Astrocyte of the cerebellum (primary cell): ENCODE measurements at regions not wholly inside any gene's neighbourhood (a gene's known extent, or its start where the extent isn't known, plus 50 kb on each side); places are given as distances from the start of the nearest gene placed in this dataset.
A peak's percentile ranks its signal among the peaks of the same experiment; 100 is the strongest.

ENCODE experiments used
- DNase-seq: peaks from one replicate; pipeline ENCODE4 v3.0.0-alpha.2; 2011; ENCODE audit warnings: low read depth
- H3K4me3 ChIP-seq: 2 replicates; pipeline ENCODE4 v1.5.1; 2011; ENCODE audit warnings: mild to moderate bottlenecking, low read depth, low read length, moderate library complexity
- in situ Hi-C: cut with HindIII; loops from 2 replicates; pipeline ENCODE4 v1.10.0; 2017; ENCODE audit warnings: low sequenced_read_pairs
- TF ChIP-seq, protein P1 (sequence below): IDR thresholded peaks from 2 replicates; pipeline ENCODE4 v1.5.1; 2012; ENCODE audit warnings: low read length, low read depth, moderate library complexity, mild to moderate bottlenecking; ENCODE audit errors: missing control alignments

- in situ Hi-C loops, result no loop called here
- TF ChIP-seq, protein P1, sequence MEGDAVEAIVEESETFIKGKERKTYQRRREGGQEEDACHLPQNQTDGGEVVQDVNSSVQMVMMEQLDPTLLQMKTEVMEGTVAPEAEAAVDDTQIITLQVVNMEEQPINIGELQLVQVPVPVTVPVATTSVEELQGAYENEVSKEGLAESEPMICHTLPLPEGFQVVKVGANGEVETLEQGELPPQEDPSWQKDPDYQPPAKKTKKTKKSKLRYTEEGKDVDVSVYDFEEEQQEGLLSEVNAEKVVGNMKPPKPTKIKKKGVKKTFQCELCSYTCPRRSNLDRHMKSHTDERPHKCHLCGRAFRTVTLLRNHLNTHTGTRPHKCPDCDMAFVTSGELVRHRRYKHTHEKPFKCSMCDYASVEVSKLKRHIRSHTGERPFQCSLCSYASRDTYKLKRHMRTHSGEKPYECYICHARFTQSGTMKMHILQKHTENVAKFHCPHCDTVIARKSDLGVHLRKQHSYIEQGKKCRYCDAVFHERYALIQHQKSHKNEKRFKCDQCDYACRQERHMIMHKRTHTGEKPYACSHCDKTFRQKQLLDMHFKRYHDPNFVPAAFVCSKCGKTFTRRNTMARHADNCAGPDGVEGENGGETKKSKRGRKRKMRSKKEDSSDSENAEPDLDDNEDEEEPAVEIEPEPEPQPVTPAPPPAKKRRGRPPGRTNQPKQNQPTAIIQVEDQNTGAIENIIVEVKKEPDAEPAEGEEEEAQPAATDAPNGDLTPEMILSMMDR, result no peak
- H3K4me3 ChIP-seq, result no peak overlapping the region
- peak; percentile 5 for DNase-seq
Observed at GRCh38 chr4:141416677-141417363, 196.1 kb downstream of the ZNF330 start.

- no peak for DNase-seq
- in situ Hi-C loops, result no loop called here
- H3K4me3 ChIP-seq, result no peak overlapping the region
- TF ChIP-seq, protein P1, result no peak
Observed at GRCh38 chr4:141417387-141417786, 196.7 kb downstream of the ZNF330 start.

GRCh38 chr4:141425124-141425523, 204.4 kb downstream of the ZNF330 start:
- TF ChIP-seq, protein P1, result no peak
- in situ Hi-C loops, result no loop called here
- no peak overlapping the region for H3K4me3 ChIP-seq
- DNase-seq, result peak; percentile 77

GRCh38 chr4:141427726-141428296, 207.1 kb downstream of the ZNF330 start:
- no peak overlapping the region for H3K4me3 ChIP-seq
- TF ChIP-seq, protein P1, result no peak
- no peak for DNase-seq
- in situ Hi-C loops, result no loop called here

DNA sequence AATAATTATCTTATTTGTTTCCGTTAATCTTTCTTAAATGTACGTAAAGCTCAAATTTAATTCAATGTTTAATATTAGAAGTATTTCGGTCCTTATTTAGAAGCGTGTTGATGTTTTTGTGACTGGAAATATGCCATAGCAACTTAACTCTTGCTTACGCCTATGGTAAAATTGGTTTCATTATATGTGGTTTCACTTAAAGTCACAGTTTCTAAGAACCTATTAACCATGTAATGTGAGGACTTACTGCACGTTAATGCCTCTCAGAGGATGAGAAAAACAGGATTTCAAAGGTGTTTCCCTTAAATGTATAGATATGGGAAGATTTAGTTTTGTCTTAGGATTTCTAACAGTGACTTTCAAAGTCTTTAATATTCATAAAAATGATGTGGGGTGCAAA, 206.4 kb upstream of the IL15 start:
- TF ChIP-seq, protein P1, result no peak
- no peak overlapping the region for H3K4me3 ChIP-seq
- in situ Hi-C loops, result no loop called here
- no peak for DNase-seq

DNA sequence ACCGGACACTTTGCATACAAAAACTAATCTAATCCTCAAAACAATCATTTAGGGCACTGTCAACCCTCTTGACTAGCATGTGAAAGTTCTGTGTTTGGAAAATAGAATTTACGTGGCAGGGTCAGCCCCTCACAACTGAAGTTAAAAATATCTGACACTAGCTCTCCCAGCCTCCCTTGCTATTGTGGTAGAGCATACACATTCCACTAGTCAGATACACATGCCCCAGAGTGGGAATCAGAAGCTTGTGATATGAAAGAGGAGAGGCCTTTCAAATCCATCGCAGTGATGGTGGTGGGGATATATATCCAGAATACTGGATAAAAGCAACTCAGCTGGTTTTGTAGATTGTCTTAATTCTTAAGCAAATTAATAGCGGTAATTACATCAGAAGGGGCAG, 205.7 kb upstream of the IL15 start:
- no peak overlapping the region for H3K4me3 ChIP-seq
- in situ Hi-C loops, result no loop called here
- TF ChIP-seq, protein P1, result no peak
- no peak for DNase-seq
